GM12878 (cell line): ENCODE measurements at regions not wholly inside any gene's neighbourhood (a gene's known extent, or its start where the extent isn't known, plus 50 kb on each side); places are given as distances from the start of the nearest gene placed in this dataset.

ENCODE experiments used
- ATAC-seq: fragments of 200-7000 bp; cut with Tn5 transposase; 3 replicates; pipeline ENCODE4 v1.9.1; 2020; ENCODE audit warnings: mild to moderate bottlenecking, moderate library complexity
- BruUV-seq: library from RNA; stranded (reverse); fragments of 400-500 nt; replicated peaks from 2 replicates; lab custom pipeline; 2021; lab: Mats Ljungman, UMichigan
- CTCF ChIA-PET: fragments of 300-600 bp; sonication (Branson Sonifier 250); formaldehyde crosslinking; extraction: SDS; loops from one replicate; lab custom pipeline; 2021; ENCODE audit warnings: inconsistent platforms; lab: Yijun Ruan, JAX
- POLR2A ChIA-PET: fragments of 350-600 bp; formaldehyde crosslinking; extraction: SDS; loops from one replicate; lab custom pipeline; 2021; ENCODE audit warnings: inconsistent platforms; lab: Charles Lee
- RAD21 ChIA-PET: fragments of 300-600 bp; sonication (Branson Sonifier 250); formaldehyde crosslinking; loops from one replicate; lab custom pipeline; 2023; ENCODE audit warnings: antibody characterized with exemption; ENCODE audit not compliant: unreplicated experiment; lab: Charles Lee
- SMC1A ChIA-PET: fragments of 300-600 bp; sonication (Branson Sonifier 250); formaldehyde crosslinking; loops from one replicate; lab custom pipeline; 2023; ENCODE audit not compliant: unreplicated experiment, uncharacterized antibody; lab: Charles Lee
- DNase-seq: peaks from one replicate; pipeline ENCODE4 v3.0.0-alpha.2; 2011; ENCODE audit warnings: low read depth, low spot score
- FAIRE-seq: peaks from 3 replicates; lab custom pipeline; 2011; peaks lifted over from hg19 to GRCh38; lab: Jason Lieb, UNC
- H2AFZ ChIP-seq: 2 replicates; pipeline ENCODE4 v1.6.0; 2011; ENCODE audit warnings: low read depth, low read length, control low read depth; ENCODE audit not compliant: control insufficient read depth
- H3K27ac ChIP-seq: 2 replicates; pipeline ENCODE4 v1.5.1; 2011; ENCODE audit warnings: control low read depth; ENCODE audit not compliant: control insufficient read depth, insufficient read depth
- H3K27me3 ChIP-seq, 2 experiments: replicated peaks in 1 of 2; 2 replicates each; pipeline versions ENCODE4 v1.6.0 to v1.6.1; 2011; ENCODE audit warnings: low read length in 1 of 2; ENCODE audit not compliant: control insufficient read depth in 2 of 2, insufficient read depth in 2 of 2
- H3K36me3 ChIP-seq, 2 experiments: 2 replicates each; pipeline ENCODE4 v1.5.1; 2011; ENCODE audit warnings: low read length in 1 of 2; ENCODE audit not compliant: control insufficient read depth in 2 of 2, insufficient read depth in 2 of 2
- H3K4me1 ChIP-seq: 2 replicates; pipeline ENCODE4 v1.6.1; 2011; ENCODE audit warnings: mild to moderate bottlenecking, low read length, moderate library complexity, mixed read lengths; ENCODE audit not compliant: control insufficient read depth, insufficient read depth
- H3K4me2 ChIP-seq: 2 replicates; pipeline ENCODE4 v1.6.0; 2011; ENCODE audit warnings: control low read depth; ENCODE audit not compliant: control insufficient read depth, insufficient read depth
- H3K4me3 ChIP-seq: fragments of 200-600 bp; sonication (generic); 2 replicates; pipeline ENCODE4 v1.5.1; 2016
- H3K79me2 ChIP-seq: 2 replicates; pipeline ENCODE4 v1.6.0; 2011; ENCODE audit warnings: low read length; ENCODE audit not compliant: control insufficient read depth, insufficient read depth
- H3K9ac ChIP-seq: 2 replicates; pipeline ENCODE4 v1.8.0; 2011; ENCODE audit warnings: low read length, control low read depth, mixed read lengths; ENCODE audit not compliant: control insufficient read depth, insufficient read depth
- H3K9me3 ChIP-seq: replicated peaks from 3 replicates; pipeline ENCODE4 v1.5.1; 2011; ENCODE audit warnings: mild to moderate bottlenecking, low read length; ENCODE audit not compliant: control insufficient read depth, insufficient read depth
- H4K20me1 ChIP-seq: 2 replicates; pipeline ENCODE4 v1.6.0; 2011; ENCODE audit not compliant: control insufficient read depth, insufficient read depth
- CBX5 ChIP-seq: sonication (generic); IDR thresholded peaks from 2 replicates; pipeline ENCODE4 v1.6.1; 2016; ENCODE audit warnings: low read depth, moderate library complexity, mild to moderate bottlenecking, inconsistent platforms
- IRF4 ChIP-seq: IDR thresholded peaks from 2 replicates; pipeline ENCODE4 v1.6.1; 2011; ENCODE audit warnings: low read depth, low read length
- NFYB ChIP-seq: IDR thresholded peaks from 2 replicates; pipeline ENCODE4 v1.6.1; 2011; ENCODE audit warnings: low read depth, mild to moderate bottlenecking, low read length, improper control_type of control experiment, moderate library complexity; ENCODE audit not compliant: insufficient read depth
- NR2F1 ChIP-seq: fragments of 450-650 bp; conservative IDR thresholded peaks from 2 replicates; pipeline ENCODE4 v1.6.1; 2017; ENCODE audit warnings: mild to moderate bottlenecking
- USF1 ChIP-seq: IDR thresholded peaks from 2 replicates; pipeline ENCODE4 v1.6.1; 2011; ENCODE audit warnings: borderline replicate concordance, low read depth, mild to moderate bottlenecking, moderate library complexity, mixed read lengths, low read length; ENCODE audit not compliant: insufficient read depth; ENCODE audit errors: extremely low read length
- ZNF592 ChIP-seq: fragments of 450-650 bp; IDR thresholded peaks from 2 replicates; pipeline ENCODE4 v1.6.1; 2017; ENCODE audit warnings: mild to moderate bottlenecking, moderate library complexity
- WGBS: methylation state at CpG from one replicate; pipeline ENCODE4 v1.1.6; 2016; ENCODE audit warnings: low lambda C conversion rate; ENCODE audit not compliant: insufficient replicate concordance, insufficient coverage; ENCODE audit errors: missing lambda C conversion rate; 5-methylcytosine and 5-hydroxymethylcytosine counted together
- in situ Hi-C: fragments of 300-500 bp; cut with MboI; formaldehyde crosslinking; loops from 9 replicates; pipeline ENCODE4 v1.14.3; 2018; ENCODE audit warnings: mixed read lengths
- intact Hi-C: fragments of 100-400 bp; cut with micrococcal nuclease; formaldehyde crosslinking; loops from one replicate; pipeline ENCODE4 v1.14.2; 2022; ENCODE audit not compliant: unreplicated experiment
- TF ChIP-seq, protein P1 (sequence below): fragments of 450-650 bp; IDR thresholded peaks from 2 replicates; pipeline ENCODE4 v1.6.1; 2017; ENCODE audit warnings: antibody characterized with exemption, mild to moderate bottlenecking, moderate library complexity

DNA sequence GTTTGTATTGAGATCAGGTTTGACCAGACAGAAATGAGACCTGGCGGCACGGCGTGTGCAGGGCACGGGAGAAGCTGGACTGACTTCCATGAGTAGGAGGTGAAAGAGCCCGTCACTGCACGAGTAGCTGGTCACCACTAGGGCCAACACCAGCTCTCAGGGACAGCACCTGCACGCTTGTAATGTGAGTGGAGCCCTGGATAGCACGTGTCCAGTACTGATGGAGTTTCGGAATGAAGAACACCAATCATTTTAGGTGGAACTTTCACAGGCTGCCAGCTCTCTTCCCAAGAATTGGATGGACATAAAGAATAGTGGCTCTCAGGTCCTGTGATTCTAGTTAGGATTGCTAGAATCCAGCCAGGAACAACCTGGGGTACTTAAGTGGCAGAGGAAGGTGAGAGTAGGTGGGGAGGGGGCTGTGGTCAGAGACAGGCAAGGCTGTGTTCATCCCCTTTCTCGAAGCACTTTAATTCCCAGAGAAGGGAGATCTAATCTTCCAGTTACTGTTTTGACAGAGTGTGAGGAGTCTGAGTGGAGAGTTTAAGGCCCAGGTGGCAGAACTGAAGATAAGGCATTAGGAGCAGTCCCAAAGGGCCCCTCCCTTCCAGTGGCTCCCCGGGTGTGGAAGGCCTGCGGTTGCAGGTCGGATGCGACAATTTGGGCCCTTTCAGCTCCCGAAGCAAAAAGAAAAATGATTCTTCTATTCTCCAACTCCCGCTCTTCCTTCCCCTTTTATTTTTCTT is 314.8 kb downstream of the QKI start (continued):
- no peak for TF ChIP-seq ZNF592

- CTCF ChIA-PET = no interaction called here
- no peak for FAIRE-seq
- SMC1A ChIA-PET = no interaction called here
- POLR2A ChIA-PET = no interaction called here
- no peak overlapping the region for H2AFZ ChIP-seq
- no TSS peak for BruUV-seq
- H3K36me3 ChIP-seq = no peaks in the 10 kb centered on the region
- RAD21 ChIA-PET = no interaction called here
- no peak for ATAC-seq
- no peak overlapping the region for H3K27ac ChIP-seq
- no peak for DNase-seq
- intact Hi-C loops = no loop called here
- peaks cover 4% of the 10 kb centered on the region; the same call in 1 of the 2 replicates for H3K4me1 ChIP-seq
- no peaks in the 10 kb centered on the region for H3K9me3 ChIP-seq
- no peak overlapping the region for H3K9ac ChIP-seq
- in situ Hi-C loops = no loop called here
- H3K27me3 ChIP-seq = no peaks in the 10 kb centered on the region
- WGBS = 79% methylated on average over 12 of the region's 13 CpGs
- H3K4me2 ChIP-seq = no peak overlapping the region
- no peak overlapping the region for H3K4me3 ChIP-seq
- H3K79me2 ChIP-seq = no peaks in the 10 kb centered on the region
- no peaks in the 10 kb centered on the region for H4K20me1 ChIP-seq
- TF ChIP-seq USF1 (no peak), CBX5 (no peak), IRF4 (no peak), NR2F1 (no peak), ZNF592 (no peak), NFYB (no peak)
- TF ChIP-seq, protein P1, sequence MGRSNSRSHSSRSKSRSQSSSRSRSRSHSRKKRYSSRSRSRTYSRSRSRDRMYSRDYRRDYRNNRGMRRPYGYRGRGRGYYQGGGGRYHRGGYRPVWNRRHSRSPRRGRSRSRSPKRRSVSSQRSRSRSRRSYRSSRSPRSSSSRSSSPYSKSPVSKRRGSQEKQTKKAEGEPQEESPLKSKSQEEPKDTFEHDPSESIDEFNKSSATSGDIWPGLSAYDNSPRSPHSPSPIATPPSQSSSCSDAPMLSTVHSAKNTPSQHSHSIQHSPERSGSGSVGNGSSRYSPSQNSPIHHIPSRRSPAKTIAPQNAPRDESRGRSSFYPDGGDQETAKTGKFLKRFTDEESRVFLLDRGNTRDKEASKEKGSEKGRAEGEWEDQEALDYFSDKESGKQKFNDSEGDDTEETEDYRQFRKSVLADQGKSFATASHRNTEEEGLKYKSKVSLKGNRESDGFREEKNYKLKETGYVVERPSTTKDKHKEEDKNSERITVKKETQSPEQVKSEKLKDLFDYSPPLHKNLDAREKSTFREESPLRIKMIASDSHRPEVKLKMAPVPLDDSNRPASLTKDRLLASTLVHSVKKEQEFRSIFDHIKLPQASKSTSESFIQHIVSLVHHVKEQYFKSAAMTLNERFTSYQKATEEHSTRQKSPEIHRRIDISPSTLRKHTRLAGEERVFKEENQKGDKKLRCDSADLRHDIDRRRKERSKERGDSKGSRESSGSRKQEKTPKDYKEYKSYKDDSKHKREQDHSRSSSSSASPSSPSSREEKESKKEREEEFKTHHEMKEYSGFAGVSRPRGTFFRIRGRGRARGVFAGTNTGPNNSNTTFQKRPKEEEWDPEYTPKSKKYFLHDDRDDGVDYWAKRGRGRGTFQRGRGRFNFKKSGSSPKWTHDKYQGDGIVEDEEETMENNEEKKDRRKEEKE = no peak
Observed at GRCh38 chr6:163728442-163729126, 314.1 kb downstream of the QKI start.
